WTC11 (cell line): ENCODE measurements at regions not wholly inside any gene's neighbourhood (a gene's known extent, or its start where the extent isn't known, plus 50 kb on each side); places are given as distances from the start of the nearest gene placed in this dataset.

Experiments used
- ATAC-seq: fragments of 200-7000 bp; cut with Tn5 transposase; 2 replicates; pipeline ENCODE4 v1.10.0; 2021; ENCODE audit warnings: mild to moderate bottlenecking, moderate library complexity
- CTCF ChIA-PET: fragments of 300-600 bp; sonication (Branson Sonifier 250); formaldehyde crosslinking; loops from one replicate; lab custom pipeline; 2021; ENCODE audit warnings: antibody characterized with exemption; lab: Charles Lee
- POLR2A ChIA-PET: fragments of 350-600 bp; sonication (Branson Sonifier 250); formaldehyde crosslinking; loops from one replicate; lab custom pipeline; 2021; ENCODE audit warnings: antibody characterized with exemption; lab: Charles Lee
- DNase-seq: peaks from one replicate; pipeline ENCODE4 v3.0.0; 2021; ENCODE audit warnings: low spot score
- H3K27ac Mint-ChIP-seq: 2 replicates; pipeline ENCODE4 v1.8.0; 2021; ENCODE audit warnings: mixed read lengths
- H3K27me3 Mint-ChIP-seq: 2 replicates; pipeline ENCODE4 v1.8.0; 2021; ENCODE audit warnings: low read depth, mild to moderate bottlenecking, moderate library complexity, mixed read lengths
- H3K36me3 Mint-ChIP-seq: 2 replicates; pipeline ENCODE4 v1.8.0; 2021; ENCODE audit warnings: mixed read lengths
- H3K4me1 Mint-ChIP-seq: 2 replicates; pipeline ENCODE4 v1.8.0; 2022; ENCODE audit warnings: mixed read lengths
- H3K4me3 Mint-ChIP-seq: 2 replicates; pipeline ENCODE4 v1.8.0; 2021; ENCODE audit warnings: mild to moderate bottlenecking, moderate library complexity, mixed read lengths
- H3K9me3 Mint-ChIP-seq: 2 replicates; pipeline ENCODE4 v1.8.0; 2021; ENCODE audit warnings: mixed read lengths
- AFF4 ChIP-seq: sonication (generic); formaldehyde crosslinking; IDR thresholded peaks from 2 replicates; pipeline ENCODE4 v1.8.1; 2023; ENCODE audit warnings: mild to moderate bottlenecking, missing genetic modification reagents, borderline replicate concordance
- AR ChIP-seq: fragments of 250-450 bp; sonication (Bioruptor Pico); IDR thresholded peaks from 2 replicates; pipeline ENCODE4 v1.9.0; 2021; ENCODE audit warnings: mild to moderate bottlenecking
- CDX4 ChIP-seq: fragments of 250-450 bp; sonication (Bioruptor Pico); IDR thresholded peaks from 2 replicates; pipeline ENCODE4 v1.9.0; 2021; ENCODE audit warnings: moderate library complexity, mild to moderate bottlenecking, inconsistent platforms, borderline replicate concordance
- E2F1 ChIP-seq: sonication (generic); formaldehyde crosslinking; IDR thresholded peaks from 2 replicates; pipeline ENCODE4 v1.8.0; 2022; ENCODE audit warnings: mild to moderate bottlenecking, missing genetic modification reagents
- E2F4 ChIP-seq: sonication (generic); formaldehyde crosslinking; IDR thresholded peaks from 2 replicates; pipeline ENCODE4 v1.8.1; 2022; ENCODE audit warnings: low read depth, mild to moderate bottlenecking, moderate library complexity, missing genetic modification reagents, borderline replicate concordance
- E2F5 ChIP-seq: sonication (generic); formaldehyde crosslinking; IDR thresholded peaks from 2 replicates; pipeline ENCODE4 v1.8.1; 2022; ENCODE audit warnings: mild to moderate bottlenecking, moderate library complexity, missing genetic modification reagents
- ELF4 ChIP-seq: sonication (generic); formaldehyde crosslinking; IDR thresholded peaks from 2 replicates; pipeline ENCODE4 v1.8.1; 2022; ENCODE audit warnings: low read depth, mild to moderate bottlenecking, moderate library complexity, missing genetic modification reagents
- ESRRA ChIP-seq: sonication (generic); formaldehyde crosslinking; IDR thresholded peaks from 2 replicates; pipeline ENCODE4 v1.8.1; 2022; ENCODE audit warnings: mild to moderate bottlenecking, missing genetic modification reagents, borderline replicate concordance
- KAT7 ChIP-seq: sonication (generic); formaldehyde crosslinking; IDR thresholded peaks from 2 replicates; pipeline ENCODE4 v1.8.1; 2023; ENCODE audit warnings: missing genetic modification reagents, mild to moderate bottlenecking, borderline replicate concordance
- MXD4 ChIP-seq: fragments of 250-450 bp; sonication (Bioruptor Pico); IDR thresholded peaks from 2 replicates; pipeline ENCODE4 v1.8.0; 2021; ENCODE audit warnings: mild to moderate bottlenecking, moderate library complexity, borderline replicate concordance
- NFATC4 ChIP-seq: fragments of 250-450 bp; sonication (Bioruptor Pico); IDR thresholded peaks from 2 replicates; pipeline ENCODE4 v1.9.0; 2021; ENCODE audit warnings: mild to moderate bottlenecking
- NR1H2 ChIP-seq: sonication (generic); formaldehyde crosslinking; IDR thresholded peaks from 2 replicates; pipeline ENCODE4 v1.9.0; 2021; ENCODE audit warnings: mild to moderate bottlenecking, moderate library complexity, missing genetic modification reagents
- OVOL2 ChIP-seq: fragments of 250-450 bp; sonication (Bioruptor Pico); IDR thresholded peaks from 2 replicates; pipeline ENCODE4 v1.9.0; 2021; ENCODE audit warnings: mild to moderate bottlenecking, borderline replicate concordance
- RORB ChIP-seq: fragments of 250-450 bp; sonication (Bioruptor Pico); IDR thresholded peaks from 2 replicates; pipeline ENCODE4 v1.9.0; 2021; ENCODE audit warnings: mild to moderate bottlenecking
- SOX15 ChIP-seq: fragments of 250-450 bp; sonication (Bioruptor Pico); IDR thresholded peaks from 2 replicates; pipeline ENCODE4 v1.9.0; 2021; ENCODE audit warnings: mild to moderate bottlenecking
- SP1 ChIP-seq: sonication (generic); formaldehyde crosslinking; conservative IDR thresholded peaks from 2 replicates; pipeline ENCODE4 v1.8.1; 2022; ENCODE audit warnings: missing genetic modification reagents
- ZNF232 ChIP-seq: sonication (generic); formaldehyde crosslinking; IDR thresholded peaks from 2 replicates; pipeline ENCODE4 v1.8.0; 2022; ENCODE audit warnings: mild to moderate bottlenecking, missing genetic modification reagents
- ZNF416 ChIP-seq: fragments of 250-450 bp; sonication (Bioruptor Pico); IDR thresholded peaks from 2 replicates; pipeline ENCODE4 v1.9.0; 2021; ENCODE audit warnings: mild to moderate bottlenecking, inconsistent platforms

GRCh38 chr1:118461154-118461553 is 276.1 kb upstream of the SPAG17 start:
- Mint-ChIP-seq H3K9me3 (peaks cover 49% of the 10 kb centered on the region), H3K36me3 (peaks cover 25% of the 10 kb centered on the region)
- POLR2A ChIA-PET, result no interaction called here
- peak; percentile 69 for ATAC-seq
- no peak for TF ChIP-seq NFATC4
- no peak for TF ChIP-seq ZNF416 (CRISPR knock-in tag)
- no peak for TF ChIP-seq E2F1 (CRISPR knock-in tag)
- TF ChIP-seq E2F4, result no peak
- TF ChIP-seq CDX4, result no peak
- no peak for TF ChIP-seq SOX15
- no peak for TF ChIP-seq E2F5 (CRISPR knock-in tag)
- no peak for TF ChIP-seq KAT7 (CRISPR knock-in tag)
- TF ChIP-seq MXD4 (CRISPR knock-in tag), result no peak
- TF ChIP-seq OVOL2 (CRISPR knock-in tag), result no peak
- TF ChIP-seq AR, result no peak
- TF ChIP-seq ZNF232, result no peak
- TF ChIP-seq ESRRA (CRISPR knock-in tag), result no peak
- no peak for TF ChIP-seq ELF4 (CRISPR knock-in tag)
- TF ChIP-seq NR1H2, result no peak
- TF ChIP-seq AFF4 (CRISPR knock-in tag), result no peak
- no peak for TF ChIP-seq RORB
- TF ChIP-seq SP1 (CRISPR knock-in tag), result no peak
- TF ChIP-seq, all 79 proteins: peak for 0
- DNase-seq, result no peak
- no peak overlapping the region for H3K4me3 Mint-ChIP-seq
- H3K4me1 Mint-ChIP-seq, result no peaks in the 10 kb centered on the region
- CTCF ChIA-PET, result interaction anchor here (0.8 to 1.2 kb wide), 10 partner anchors 9 to 548 kb away, joined by 3 to 5 read pairs (median 3); no protein-coding TSS in a partner anchor
- no peaks in the 10 kb centered on the region for H3K27me3 Mint-ChIP-seq
- H3K27ac Mint-ChIP-seq, result no peak overlapping the region
